ENCODE measurements at regions not wholly inside any gene's neighbourhood (a gene's known extent, or its start where the extent isn't known, plus 50 kb on each side); places are given as distances from the start of the nearest gene placed in this dataset.

DNA sequence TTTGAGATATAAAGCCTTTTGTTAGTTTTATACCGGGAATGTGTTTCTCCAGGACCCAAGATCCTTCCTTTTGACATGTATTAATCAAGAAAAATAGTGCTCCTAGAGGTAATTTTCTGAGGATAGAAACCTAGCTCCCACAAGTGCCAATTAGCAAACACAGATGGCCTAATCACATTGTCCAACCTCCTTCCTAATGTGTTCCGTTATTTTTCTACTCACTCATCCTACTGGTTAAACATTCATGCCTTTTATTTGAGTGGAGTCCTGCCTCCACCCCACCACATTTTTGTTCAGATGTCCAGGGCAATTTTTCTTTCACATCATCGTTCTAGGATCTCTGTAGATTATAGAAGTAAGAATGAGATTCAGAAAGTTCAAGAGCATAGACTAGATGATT, 610.0 kb upstream of the MBL2 start:
- H3K9ac ChIP-seq: no peak overlapping the region
- H3K27me3 ChIP-seq: no peaks in the 10 kb centered on the region
- no peak for DNase-seq (ENCODE audit: low spot score)
- no peaks in the 10 kb centered on the region for H3K79me2 ChIP-seq (ENCODE audit: low read depth)
- H3F3A ChIP-seq (ENCODE audit: low read depth): no peaks in the 10 kb centered on the region
- H3K4me1 ChIP-seq: no peaks in the 10 kb centered on the region
- Mint-ChIP-seq H3K27me3 (ENCODE audit: insufficient read depth, low read depth) (no peaks in the 10 kb centered on the region), H3K4me3 (no peak overlapping the region), H3K4me1 (no peaks in the 10 kb centered on the region), H3K27ac (no peak overlapping the region), H3K36me3 (no peaks in the 10 kb centered on the region), H3K9me3 (peaks cover 2% of the 10 kb centered on the region)
- H3K9me3 ChIP-seq (ENCODE audit: low read depth): no peaks in the 10 kb centered on the region
- no peak overlapping the region for H3K4me3 ChIP-seq
- no peak for TF ChIP-seq EZH2 (IDR thresholded peaks at IDR 0.05)
- TF ChIP-seq, protein P1, sequence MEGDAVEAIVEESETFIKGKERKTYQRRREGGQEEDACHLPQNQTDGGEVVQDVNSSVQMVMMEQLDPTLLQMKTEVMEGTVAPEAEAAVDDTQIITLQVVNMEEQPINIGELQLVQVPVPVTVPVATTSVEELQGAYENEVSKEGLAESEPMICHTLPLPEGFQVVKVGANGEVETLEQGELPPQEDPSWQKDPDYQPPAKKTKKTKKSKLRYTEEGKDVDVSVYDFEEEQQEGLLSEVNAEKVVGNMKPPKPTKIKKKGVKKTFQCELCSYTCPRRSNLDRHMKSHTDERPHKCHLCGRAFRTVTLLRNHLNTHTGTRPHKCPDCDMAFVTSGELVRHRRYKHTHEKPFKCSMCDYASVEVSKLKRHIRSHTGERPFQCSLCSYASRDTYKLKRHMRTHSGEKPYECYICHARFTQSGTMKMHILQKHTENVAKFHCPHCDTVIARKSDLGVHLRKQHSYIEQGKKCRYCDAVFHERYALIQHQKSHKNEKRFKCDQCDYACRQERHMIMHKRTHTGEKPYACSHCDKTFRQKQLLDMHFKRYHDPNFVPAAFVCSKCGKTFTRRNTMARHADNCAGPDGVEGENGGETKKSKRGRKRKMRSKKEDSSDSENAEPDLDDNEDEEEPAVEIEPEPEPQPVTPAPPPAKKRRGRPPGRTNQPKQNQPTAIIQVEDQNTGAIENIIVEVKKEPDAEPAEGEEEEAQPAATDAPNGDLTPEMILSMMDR (IDR thresholded peaks at IDR 0.05): no peak
- TF ChIP-seq EZH2phosphoT487 (IDR thresholded peaks at IDR 0.05): no peak
- no peak overlapping the region for H3K4me2 ChIP-seq
- no peaks in the 10 kb centered on the region for H4K20me1 ChIP-seq (ENCODE audit: low read depth)
- H2AFZ ChIP-seq (replicated peaks): no peak overlapping the region
- H3K27ac ChIP-seq: no peak overlapping the region
- H3K36me3 ChIP-seq: no peaks in the 10 kb centered on the region

DNA sequence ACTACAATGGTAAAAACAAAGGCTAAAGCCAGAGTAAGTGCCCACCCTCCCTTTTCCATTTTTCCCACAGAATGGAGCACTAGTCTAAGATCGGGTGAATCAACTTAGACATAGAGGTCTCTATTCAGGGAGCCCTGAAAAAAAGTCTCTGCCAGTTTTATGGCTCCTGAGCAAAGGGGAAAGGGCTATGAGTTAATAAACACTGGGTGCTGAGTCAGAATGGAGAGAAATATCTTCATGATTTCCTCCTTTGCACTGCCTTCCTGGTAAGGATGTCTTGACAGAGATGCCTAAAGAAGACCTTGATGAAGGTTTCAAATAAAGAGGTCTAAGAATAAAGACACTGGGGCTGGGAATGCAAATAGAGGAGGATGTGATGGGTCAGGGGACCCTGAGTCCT, 607.4 kb upstream of the MBL2 start:
- peaks cover 2% of the 10 kb centered on the region for H3K9me3 Mint-ChIP-seq
- Histone ChIP-seq H3K27ac (no peak overlapping the region), H3K27me3 (no peaks in the 10 kb centered on the region)

DNA sequence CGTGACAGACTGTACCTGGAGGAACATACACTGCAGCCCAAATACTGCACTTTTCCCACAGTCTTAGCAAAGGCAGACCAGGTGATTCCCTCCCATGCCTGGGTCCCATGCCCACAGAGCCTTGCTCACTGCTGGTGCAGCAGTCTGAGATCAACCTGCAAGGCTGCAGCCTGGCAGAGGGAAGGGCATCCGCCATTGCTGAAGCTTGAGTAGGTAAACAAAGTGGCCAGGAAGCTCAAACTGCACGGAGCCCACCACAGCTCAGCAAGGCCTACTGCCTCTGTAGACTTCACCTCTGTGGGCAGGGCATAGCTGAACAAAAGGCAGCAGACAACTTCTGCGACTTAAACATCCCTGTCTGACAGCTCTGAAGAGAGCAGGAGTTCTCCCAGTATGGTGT, 597.8 kb upstream of the MBL2 start:
- Histone ChIP-seq H2AFZ (replicated peaks) (no peak overlapping the region), H3K27me3 (no peaks in the 10 kb centered on the region), H3K4me2 (no peak overlapping the region), H3K27ac (no peak overlapping the region), H3K9me3 (ENCODE audit: low read depth) (no peaks in the 10 kb centered on the region), H3K4me1 (no peaks in the 10 kb centered on the region), H3F3A (ENCODE audit: low read depth) (no peaks in the 10 kb centered on the region), H3K36me3 (no peaks in the 10 kb centered on the region), H4K20me1 (ENCODE audit: low read depth) (no peaks in the 10 kb centered on the region), H3K79me2 (ENCODE audit: low read depth) (no peaks in the 10 kb centered on the region), H3K9ac (no peak overlapping the region), H3K4me3 (no peak overlapping the region)
- Mint-ChIP-seq H3K4me3 (no peak overlapping the region), H3K27me3 (ENCODE audit: insufficient read depth, low read depth) (peaks cover 2% of the 10 kb centered on the region), H3K36me3 (no peaks in the 10 kb centered on the region), H3K4me1 (no peaks in the 10 kb centered on the region), H3K27ac (no peak overlapping the region), H3K9me3 (peaks cover 11% of the 10 kb centered on the region)
- DNase-seq (ENCODE audit: low spot score): no peak
- no peak for TF ChIP-seq EZH2phosphoT487 (IDR thresholded peaks at IDR 0.05)
- no peak for TF ChIP-seq EZH2 (IDR thresholded peaks at IDR 0.05)
- TF ChIP-seq, protein P1 (IDR thresholded peaks at IDR 0.05): no peak

More for the DNA sequence above, 607.4 kb upstream of the MBL2 start:
- Mint-ChIP-seq H3K27ac (no peak overlapping the region), H3K4me3 (no peak overlapping the region), H3K36me3 (no peaks in the 10 kb centered on the region), H3K27me3 (ENCODE audit: insufficient read depth, low read depth) (no peaks in the 10 kb centered on the region), H3K4me1 (no peaks in the 10 kb centered on the region)
- Histone ChIP-seq H3K4me2 (no peak overlapping the region), H3K4me1 (no peaks in the 10 kb centered on the region), H3K36me3 (no peaks in the 10 kb centered on the region), H3K79me2 (ENCODE audit: low read depth) (no peaks in the 10 kb centered on the region), H3F3A (ENCODE audit: low read depth) (no peaks in the 10 kb centered on the region), H4K20me1 (ENCODE audit: low read depth) (no peaks in the 10 kb centered on the region), H3K4me3 (no peak overlapping the region), H2AFZ (replicated peaks) (peak overlapping the region; percentile 40), H3K9me3 (ENCODE audit: low read depth) (no peaks in the 10 kb centered on the region), H3K9ac (no peak overlapping the region)
- TF ChIP-seq, protein P1 (IDR thresholded peaks at IDR 0.05): no peak
- no peak for TF ChIP-seq EZH2 (IDR thresholded peaks at IDR 0.05)
- no peak for TF ChIP-seq EZH2phosphoT487 (IDR thresholded peaks at IDR 0.05)
- DNase-seq (ENCODE audit: low spot score): no peak
